Mesothelial cell of epicardium (in vitro differentiated cells): ENCODE measurements at regions not wholly inside any gene's neighbourhood (a gene's known extent, or its start where the extent isn't known, plus 50 kb on each side); places are given as distances from the start of the nearest gene placed in this dataset.
"Not testable (repeated sequence)": the region's sequence is repeated elsewhere in the genome, so short reads cannot be mapped to it uniquely, and the experiment has no call there.

Experiments
- DNase-seq, 2 experiments: peaks; one replicate each; pipeline ENCODE4 v3.0.0; 2021; ENCODE audit warnings: low spot score in 2 of 2; ENCODE audit not compliant: unreplicated experiment in 2 of 2
- H3K27ac Mint-ChIP-seq: 2 replicates; pipeline ENCODE4 v1.8.0; 2021; ENCODE audit warnings: mixed read lengths
- H3K27me3 Mint-ChIP-seq: 2 replicates; pipeline ENCODE4 v1.8.0; 2021; ENCODE audit warnings: low read depth, mixed read lengths
- H3K36me3 Mint-ChIP-seq: 2 replicates; pipeline ENCODE4 v1.8.0; 2021; ENCODE audit warnings: mixed read lengths
- H3K4me1 Mint-ChIP-seq: 2 replicates; pipeline ENCODE4 v1.8.0; 2021; ENCODE audit warnings: mixed read lengths
- H3K4me3 Mint-ChIP-seq: 2 replicates; pipeline ENCODE4 v1.8.0; 2021; ENCODE audit warnings: mild to moderate bottlenecking, moderate library complexity, mixed read lengths
- H3K9me3 Mint-ChIP-seq: 2 replicates; pipeline ENCODE4 v1.8.0; 2021; ENCODE audit warnings: mixed read lengths
- TF ChIP-seq, protein P1 (sequence below): fragments of 200-600 bp; sonication (generic); IDR thresholded peaks from one replicate; pipeline ENCODE4 v1.5.0; 2021; ENCODE audit warnings: antibody characterized with exemption; ENCODE audit not compliant: unreplicated experiment

DNA sequence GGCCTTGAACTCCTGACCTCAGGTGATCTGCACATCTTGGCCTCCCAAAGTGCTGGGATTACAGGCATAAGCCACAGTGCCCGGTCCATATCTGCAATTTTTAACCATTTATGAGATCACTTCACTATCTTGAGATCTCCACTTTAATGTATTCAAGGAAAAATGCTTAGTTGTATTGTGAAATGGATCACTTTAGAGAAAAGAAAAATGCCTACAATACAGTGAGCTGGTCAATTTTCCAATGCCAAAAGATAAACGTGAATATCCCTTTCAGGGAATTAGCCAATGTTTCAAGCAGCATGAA lies 82.8 kb upstream of the ZNF217 start:
- TF ChIP-seq, protein P1, sequence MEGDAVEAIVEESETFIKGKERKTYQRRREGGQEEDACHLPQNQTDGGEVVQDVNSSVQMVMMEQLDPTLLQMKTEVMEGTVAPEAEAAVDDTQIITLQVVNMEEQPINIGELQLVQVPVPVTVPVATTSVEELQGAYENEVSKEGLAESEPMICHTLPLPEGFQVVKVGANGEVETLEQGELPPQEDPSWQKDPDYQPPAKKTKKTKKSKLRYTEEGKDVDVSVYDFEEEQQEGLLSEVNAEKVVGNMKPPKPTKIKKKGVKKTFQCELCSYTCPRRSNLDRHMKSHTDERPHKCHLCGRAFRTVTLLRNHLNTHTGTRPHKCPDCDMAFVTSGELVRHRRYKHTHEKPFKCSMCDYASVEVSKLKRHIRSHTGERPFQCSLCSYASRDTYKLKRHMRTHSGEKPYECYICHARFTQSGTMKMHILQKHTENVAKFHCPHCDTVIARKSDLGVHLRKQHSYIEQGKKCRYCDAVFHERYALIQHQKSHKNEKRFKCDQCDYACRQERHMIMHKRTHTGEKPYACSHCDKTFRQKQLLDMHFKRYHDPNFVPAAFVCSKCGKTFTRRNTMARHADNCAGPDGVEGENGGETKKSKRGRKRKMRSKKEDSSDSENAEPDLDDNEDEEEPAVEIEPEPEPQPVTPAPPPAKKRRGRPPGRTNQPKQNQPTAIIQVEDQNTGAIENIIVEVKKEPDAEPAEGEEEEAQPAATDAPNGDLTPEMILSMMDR: no peak
- no peak for DNase-seq
- no peaks in the 10 kb centered on the region for H3K9me3 Mint-ChIP-seq
- no peak overlapping the region for H3K27ac Mint-ChIP-seq
- H3K27me3 Mint-ChIP-seq: no peaks in the 10 kb centered on the region
- no peak overlapping the region for H3K4me3 Mint-ChIP-seq
- H3K36me3 Mint-ChIP-seq: no peaks in the 10 kb centered on the region
- peaks cover 37% of the 10 kb centered on the region for H3K4me1 Mint-ChIP-seq

DNA sequence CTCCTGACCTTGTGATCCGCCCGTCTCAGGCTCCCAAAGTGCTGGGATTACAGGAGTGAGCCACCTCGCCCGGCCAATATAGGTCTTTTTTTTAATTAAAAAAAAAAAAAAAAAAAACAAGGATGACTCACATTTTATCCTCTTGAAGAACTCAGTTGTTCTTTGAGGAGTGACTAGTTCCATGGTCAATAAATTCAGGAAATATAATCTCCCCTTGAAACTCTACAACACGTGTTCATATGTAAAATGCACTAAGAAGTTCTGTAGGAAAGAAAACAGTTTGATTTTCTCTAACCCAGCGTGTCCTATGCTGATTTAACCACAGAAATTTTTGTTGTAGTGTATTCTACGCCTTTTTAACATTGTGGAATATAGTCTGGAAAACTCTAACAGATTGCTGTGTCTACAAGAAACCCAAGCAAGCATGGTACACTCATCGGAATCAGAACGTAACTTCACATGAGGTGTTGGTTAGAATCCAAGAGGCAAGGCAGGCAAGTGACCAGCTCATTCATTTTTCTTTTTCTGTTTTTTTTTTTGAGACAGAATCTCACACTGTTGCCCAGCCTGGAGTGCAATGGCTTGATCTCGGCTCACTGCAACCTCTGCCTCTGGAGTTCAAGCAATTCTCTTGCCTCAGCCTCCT lies 79.0 kb upstream of the ZNF217 start:
- no peaks in the 10 kb centered on the region for H3K27me3 Mint-ChIP-seq
- no peak overlapping the region for H3K4me3 Mint-ChIP-seq
- TF ChIP-seq, protein P1: no peak
- no peak overlapping the region for H3K27ac Mint-ChIP-seq
- H3K9me3 Mint-ChIP-seq: no peaks in the 10 kb centered on the region
- DNase-seq: no peak
- H3K4me1 Mint-ChIP-seq: peaks cover 6% of the 10 kb centered on the region
- no peaks in the 10 kb centered on the region for H3K36me3 Mint-ChIP-seq

DNA sequence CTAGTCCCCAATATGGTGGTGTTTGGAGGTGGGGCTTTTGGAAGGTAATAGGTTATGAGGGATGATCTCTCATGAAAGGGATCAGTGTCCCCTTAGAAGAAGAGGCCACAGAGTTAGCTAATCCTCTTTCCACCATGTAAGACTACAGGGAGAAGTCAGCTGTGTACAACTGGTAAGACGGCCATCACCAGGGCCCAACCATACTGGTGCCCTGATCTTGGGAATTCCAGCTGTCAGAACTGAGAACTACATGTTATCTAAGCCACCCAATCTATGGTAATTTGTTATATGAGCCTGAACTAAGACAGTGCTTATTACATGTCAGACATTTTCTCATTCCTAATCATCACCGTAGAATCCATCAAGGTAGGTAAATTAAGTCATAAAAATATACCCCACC lies 77.7 kb upstream of the ZNF217 start:
- no peaks in the 10 kb centered on the region for H3K9me3 Mint-ChIP-seq
- DNase-seq: no peak
- no peaks in the 10 kb centered on the region for H3K36me3 Mint-ChIP-seq
- H3K27ac Mint-ChIP-seq: no peak overlapping the region
- H3K27me3 Mint-ChIP-seq: no peaks in the 10 kb centered on the region
- TF ChIP-seq, protein P1: no peak
- no peak overlapping the region for H3K4me3 Mint-ChIP-seq
- H3K4me1 Mint-ChIP-seq: peaks cover 3% of the 10 kb centered on the region

DNA sequence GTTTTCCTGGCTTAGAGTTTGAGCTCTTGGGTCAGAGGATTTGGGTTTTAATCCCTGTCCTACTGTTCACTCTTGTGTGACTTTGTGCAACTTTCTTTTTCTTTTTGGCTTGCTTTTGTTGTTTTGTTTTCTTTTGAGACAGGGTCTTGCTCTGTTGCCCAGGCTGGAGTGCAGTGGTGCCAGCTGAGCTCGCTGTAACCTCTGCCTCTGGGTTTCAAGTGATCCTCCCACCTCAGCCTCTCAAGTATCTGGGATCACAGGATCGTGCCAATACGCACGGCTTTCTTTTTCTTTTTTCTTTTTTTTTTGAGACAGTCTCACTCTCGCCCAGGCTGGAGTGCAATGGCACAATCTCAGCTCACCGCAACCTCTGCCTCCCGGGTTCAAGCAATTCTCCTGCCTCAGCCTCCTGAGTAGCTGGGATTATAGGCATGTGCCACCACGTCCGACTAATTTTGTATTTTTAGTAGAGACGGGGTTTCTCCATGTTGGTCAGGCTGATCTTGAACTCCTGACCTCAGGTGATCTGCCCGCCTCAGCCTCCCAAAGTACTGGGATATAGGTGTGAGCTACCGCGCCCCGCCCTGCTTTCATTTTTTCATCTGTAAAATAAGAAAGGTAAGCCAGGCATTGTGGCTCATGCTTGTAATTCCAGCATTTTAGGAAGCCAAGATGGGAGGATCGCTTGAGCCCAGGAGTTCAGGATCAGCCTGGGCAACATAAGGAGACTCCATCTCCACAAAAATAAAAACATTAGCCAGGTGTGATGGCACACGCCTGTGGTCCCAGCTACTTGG lies 76.1 kb upstream of the ZNF217 start:
- H3K4me1 Mint-ChIP-seq, H3K27ac Mint-ChIP-seq, H3K9me3 Mint-ChIP-seq: not testable (repeated sequence)

DNA sequence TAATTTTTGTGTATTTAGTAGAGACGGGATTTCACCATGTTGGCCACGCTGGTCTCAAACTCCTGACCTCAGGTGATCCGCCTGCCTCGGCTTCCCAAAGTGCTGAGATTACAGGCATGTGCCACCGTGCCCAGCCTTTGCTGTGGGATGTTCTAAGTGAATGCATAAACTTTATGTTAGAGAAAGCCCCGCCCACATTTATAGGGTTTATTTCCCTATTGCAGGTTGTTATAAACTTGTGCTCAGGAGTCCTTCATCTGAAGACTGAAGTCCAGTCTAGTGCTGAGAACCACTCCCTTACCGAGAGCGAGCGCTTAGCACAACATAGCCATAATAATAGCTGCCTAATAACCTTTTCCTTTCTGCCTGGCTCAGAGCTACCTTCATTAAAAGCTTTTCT lies 75.4 kb upstream of the ZNF217 start:
- H3K27me3 Mint-ChIP-seq: no peaks in the 10 kb centered on the region
- DNase-seq: no peak
- no peak overlapping the region for H3K27ac Mint-ChIP-seq
- peaks cover 7% of the 10 kb centered on the region for H3K4me1 Mint-ChIP-seq
- H3K4me3 Mint-ChIP-seq: no peak overlapping the region
- TF ChIP-seq, protein P1: no peak
- no peaks in the 10 kb centered on the region for H3K9me3 Mint-ChIP-seq
- H3K36me3 Mint-ChIP-seq: no peaks in the 10 kb centered on the region

More for the DNA sequence above, 76.1 kb upstream of the ZNF217 start:
- not testable (repeated sequence) for DNase-seq, H3K4me3 Mint-ChIP-seq, H3K27me3 Mint-ChIP-seq, H3K36me3 Mint-ChIP-seq

DNA sequence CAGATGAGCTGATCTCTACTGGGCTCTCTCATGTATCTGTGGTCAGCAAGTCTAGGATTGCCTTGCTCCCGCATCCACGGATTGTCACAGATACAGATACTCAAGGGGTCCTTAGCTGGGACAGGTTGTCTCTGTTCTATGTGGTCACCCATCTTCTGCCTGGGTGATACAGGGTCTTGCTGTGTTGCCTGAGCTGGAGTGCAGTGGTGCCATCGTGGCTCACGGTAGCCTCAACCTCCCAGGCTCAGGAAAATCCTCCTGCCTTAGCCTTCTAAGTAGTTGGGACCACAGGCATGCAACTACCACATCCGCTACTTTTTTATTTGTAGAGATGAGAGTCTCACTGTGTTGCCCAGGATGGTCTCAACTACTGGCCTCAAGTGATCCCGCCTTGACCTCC lies 72.5 kb upstream of the ZNF217 start:
- no peak overlapping the region for H3K4me3 Mint-ChIP-seq
- H3K27ac Mint-ChIP-seq: no peak overlapping the region
- no peak for DNase-seq
- H3K27me3 Mint-ChIP-seq: no peaks in the 10 kb centered on the region
- H3K36me3 Mint-ChIP-seq: no peaks in the 10 kb centered on the region
- no peaks in the 10 kb centered on the region for H3K9me3 Mint-ChIP-seq
- TF ChIP-seq, protein P1: no peak
- peaks cover 12% of the 10 kb centered on the region for H3K4me1 Mint-ChIP-seq
